Gastrocnemius medialis (tissue), 4 donors: ENCODE measurements at regions not wholly inside any gene's neighbourhood (a gene's known extent, or its start where the extent isn't known, plus 50 kb on each side); places are given as distances from the start of the nearest gene placed in this dataset.

Source experiments
- ATAC-seq, 2 donors: fragments of 150-250 bp; one replicate each; pipeline ENCODE4 v1.9.1; 2016
- DNase-seq, 2 donors: peaks; one replicate each; pipeline ENCODE4 v3.0.0-alpha.2; 2019
- H3K27ac ChIP-seq, 4 donors: fragments of 200-600 bp; sonication (generic); 1 replicate in 1 of 4; 2 replicates in 3 of 4; pipeline ENCODE4 v1.5.1; 2016 to 2018; ENCODE audit warnings: mild to moderate bottlenecking in 2 of 4, moderate library complexity in 1 of 4
- H3K27me3 ChIP-seq, 3 donors: fragments of 200-600 bp; sonication (generic) in 2 of 3; 1 replicate in 1 of 3; 2 replicates in 2 of 3; pipeline versions ENCODE4 v1.5.1 to v1.6.0; 2016 to 2019; ENCODE audit warnings: mild to moderate bottlenecking in 1 of 3, moderate library complexity in 1 of 3
- H3K36me3 ChIP-seq, 2 donors: fragments of 200-600 bp; sonication (generic) in 1 of 2; one replicate each; pipeline ENCODE4 v1.5.1; 2017 to 2018
- H3K4me1 ChIP-seq, 2 donors: fragments of 200-600 bp; sonication (generic) in 1 of 2; one replicate each; pipeline ENCODE4 v1.5.1; 2016 to 2017; ENCODE audit warnings: mild to moderate bottlenecking in 2 of 2
- H3K4me3 ChIP-seq, 4 donors: fragments of 200-600 bp; sonication (generic) in 3 of 4; 1 replicate in 1 of 4; 2 replicates in 3 of 4; pipeline ENCODE4 v1.5.1; 2016 to 2019; ENCODE audit warnings: mild to moderate bottlenecking in 2 of 4
- H3K9me3 ChIP-seq, 3 donors: fragments of 200-600 bp; sonication (generic) in 2 of 3; 1 replicate in 1 of 3; 2 replicates in 2 of 3; pipeline ENCODE4 v1.5.1; 2016 to 2019
- POLR2A ChIP-seq, 2 donors: fragments of 450-650 bp; IDR thresholded peaks; one replicate each; pipeline ENCODE4 v1.6.1; 2017; ENCODE audit warnings: antibody characterized with exemption in 2 of 2, mild to moderate bottlenecking in 2 of 2, moderate library complexity in 2 of 2
- in situ Hi-C, 4 donors: fragments of 200-750 bp; cut with MboI; loops; one replicate each; pipeline versions ENCODE4 v1.15.0 to v1.8.0; 2017; ENCODE audit warnings: low sequenced_read_pairs in 4 of 4
- intact Hi-C: fragments of 100-400 bp; cut with DNase I; formaldehyde crosslinking; loops from one replicate; pipeline ENCODE4 v1.15.1; 2023; ENCODE audit warnings: low total_unique reads
- TF ChIP-seq, protein P1 (sequence below), 5 experiments: fragments of 450-650 bp in 3 of 5; fragments of 200-600 bp in 2 of 5; sonication (generic) in 2 of 5; IDR thresholded peaks in 4 of 5; conservative IDR thresholded peaks in 1 of 5; 1 replicate in 4 of 5; 2 replicates in 1 of 5; pipeline ENCODE4 v1.5.1; 2016 to 2019; ENCODE audit warnings: antibody characterized with exemption in 5 of 5, mild to moderate bottlenecking in 3 of 5, moderate library complexity in 3 of 5

DNA sequence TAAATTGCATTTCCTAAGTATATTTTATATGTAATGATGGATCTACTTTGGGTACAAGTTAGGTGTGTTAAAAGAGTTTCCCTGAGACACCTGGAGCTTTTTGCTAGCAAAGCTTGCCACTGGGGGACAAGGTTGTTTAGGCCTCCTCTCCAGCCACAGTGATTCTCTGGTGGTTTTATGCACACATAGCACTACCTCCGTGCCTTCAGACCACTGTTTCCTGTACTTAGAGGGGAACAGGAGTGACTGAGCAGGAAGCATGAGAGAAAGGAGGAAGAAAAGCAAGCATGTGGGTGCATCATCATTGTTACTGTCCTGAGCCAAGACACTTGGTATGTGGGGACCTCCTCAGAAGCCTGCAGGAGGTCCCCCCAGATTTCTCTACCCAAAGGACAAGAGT, 272.1 kb downstream of the RASEF start:
- intact Hi-C loops: no loop called here
- no peak for DNase-seq
- ATAC-seq: no peak
- Histone ChIP-seq H3K36me3 (no peaks in the 10 kb centered on the region), H3K27ac (no peak overlapping the region), H3K27me3 (no peaks in the 10 kb centered on the region), H3K9me3 (no peaks in the 10 kb centered on the region), H3K4me1 (no peaks in the 10 kb centered on the region), H3K4me3 (no peak overlapping the region)
- in situ Hi-C loops: no loop called here
- no peak for TF ChIP-seq POLR2A (IDR thresholded peaks at IDR 0.05)
- TF ChIP-seq, protein P1, sequence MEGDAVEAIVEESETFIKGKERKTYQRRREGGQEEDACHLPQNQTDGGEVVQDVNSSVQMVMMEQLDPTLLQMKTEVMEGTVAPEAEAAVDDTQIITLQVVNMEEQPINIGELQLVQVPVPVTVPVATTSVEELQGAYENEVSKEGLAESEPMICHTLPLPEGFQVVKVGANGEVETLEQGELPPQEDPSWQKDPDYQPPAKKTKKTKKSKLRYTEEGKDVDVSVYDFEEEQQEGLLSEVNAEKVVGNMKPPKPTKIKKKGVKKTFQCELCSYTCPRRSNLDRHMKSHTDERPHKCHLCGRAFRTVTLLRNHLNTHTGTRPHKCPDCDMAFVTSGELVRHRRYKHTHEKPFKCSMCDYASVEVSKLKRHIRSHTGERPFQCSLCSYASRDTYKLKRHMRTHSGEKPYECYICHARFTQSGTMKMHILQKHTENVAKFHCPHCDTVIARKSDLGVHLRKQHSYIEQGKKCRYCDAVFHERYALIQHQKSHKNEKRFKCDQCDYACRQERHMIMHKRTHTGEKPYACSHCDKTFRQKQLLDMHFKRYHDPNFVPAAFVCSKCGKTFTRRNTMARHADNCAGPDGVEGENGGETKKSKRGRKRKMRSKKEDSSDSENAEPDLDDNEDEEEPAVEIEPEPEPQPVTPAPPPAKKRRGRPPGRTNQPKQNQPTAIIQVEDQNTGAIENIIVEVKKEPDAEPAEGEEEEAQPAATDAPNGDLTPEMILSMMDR (IDR thresholded peaks at IDR 0.05 in 4 of 5, conservative IDR thresholded peaks at IDR 0.05 in 1 of 5): no peak

DNA sequence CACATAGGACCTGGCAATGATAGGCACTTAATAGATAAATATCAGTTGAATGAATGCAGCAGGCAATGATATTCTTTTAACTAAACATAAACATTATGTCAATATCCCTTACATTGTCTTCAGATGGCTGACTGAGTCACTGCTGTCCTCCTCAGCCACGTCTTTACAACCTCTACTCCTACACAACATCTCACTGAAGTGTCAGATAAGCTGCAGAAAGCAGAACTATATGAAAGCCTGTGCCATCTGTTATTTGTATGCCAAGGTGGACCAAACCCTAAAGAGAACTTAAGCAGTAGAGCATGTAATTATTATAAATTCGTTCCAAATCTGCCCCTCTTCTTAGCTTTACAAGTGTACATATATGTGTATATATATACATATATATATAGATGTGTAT, 271.2 kb downstream of the RASEF start:
- ATAC-seq (no peak), DNase-seq (no peak)
- in situ Hi-C loops (no loop called here), intact Hi-C loops (no loop called here)
- Histone ChIP-seq H3K27me3 (no peaks in the 10 kb centered on the region), H3K27ac (no peak overlapping the region), H3K4me1 (no peaks in the 10 kb centered on the region), H3K36me3 (no peaks in the 10 kb centered on the region), H3K9me3 (no peaks in the 10 kb centered on the region), H3K4me3 (no peak overlapping the region)
- no peak for TF ChIP-seq POLR2A (IDR thresholded peaks at IDR 0.05)
- TF ChIP-seq, protein P1 (IDR thresholded peaks at IDR 0.05 in 4 of 5, conservative IDR thresholded peaks at IDR 0.05 in 1 of 5): no peak

DNA sequence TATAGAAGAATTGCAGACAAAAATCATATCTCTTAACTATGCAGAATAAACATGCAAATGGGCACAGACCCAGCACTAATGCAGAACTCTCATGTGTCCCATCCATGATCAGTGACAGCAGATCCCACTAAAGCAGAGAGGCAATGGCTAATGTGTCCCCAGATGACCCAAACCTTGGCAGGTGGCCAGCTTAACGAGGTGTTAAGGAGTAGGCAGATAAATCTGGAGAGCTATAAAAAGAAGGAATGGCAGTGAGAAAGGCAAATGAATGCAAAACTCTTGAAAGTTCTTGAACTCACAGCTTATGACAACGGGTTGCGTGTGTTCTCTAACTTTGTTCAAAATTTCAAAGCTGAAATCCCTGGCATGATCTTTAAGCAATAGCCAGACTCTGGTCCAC, 265.4 kb downstream of the RASEF start:
- intact Hi-C loops (no loop called here), in situ Hi-C loops (no loop called here)
- Histone ChIP-seq H3K4me3 (no peak overlapping the region), H3K27me3 (no peaks in the 10 kb centered on the region), H3K36me3 (no peaks in the 10 kb centered on the region), H3K9me3 (no peaks in the 10 kb centered on the region), H3K27ac (no peak overlapping the region), H3K4me1 (no peaks in the 10 kb centered on the region)
- TF ChIP-seq POLR2A (IDR thresholded peaks at IDR 0.05): no peak
- TF ChIP-seq, protein P1 (IDR thresholded peaks at IDR 0.05 in 4 of 5, conservative IDR thresholded peaks at IDR 0.05 in 1 of 5): no peak
- ATAC-seq (no peak), DNase-seq (no peak)

DNA sequence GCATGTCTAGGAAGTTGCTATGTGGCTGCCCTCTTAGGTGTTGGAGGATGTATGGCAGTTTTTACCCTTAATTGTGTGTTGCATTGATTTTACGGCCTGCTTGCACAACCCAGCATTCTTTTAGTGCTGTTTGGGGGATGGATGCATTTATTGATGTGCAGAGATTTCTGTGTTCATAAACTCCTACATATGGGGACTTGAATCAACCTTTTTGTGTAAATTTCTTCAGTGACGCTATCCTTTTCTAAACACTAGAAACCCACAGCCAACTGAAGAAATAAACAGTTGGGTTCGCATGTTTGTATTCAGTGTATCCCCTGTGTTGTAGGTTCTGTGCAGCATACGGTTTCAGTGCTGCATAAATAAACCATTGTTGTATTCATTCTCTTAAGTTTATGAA, 263.7 kb downstream of the RASEF start:
- no peaks in the 10 kb centered on the region for H3K27me3 ChIP-seq
- DNase-seq: no peak

DNA sequence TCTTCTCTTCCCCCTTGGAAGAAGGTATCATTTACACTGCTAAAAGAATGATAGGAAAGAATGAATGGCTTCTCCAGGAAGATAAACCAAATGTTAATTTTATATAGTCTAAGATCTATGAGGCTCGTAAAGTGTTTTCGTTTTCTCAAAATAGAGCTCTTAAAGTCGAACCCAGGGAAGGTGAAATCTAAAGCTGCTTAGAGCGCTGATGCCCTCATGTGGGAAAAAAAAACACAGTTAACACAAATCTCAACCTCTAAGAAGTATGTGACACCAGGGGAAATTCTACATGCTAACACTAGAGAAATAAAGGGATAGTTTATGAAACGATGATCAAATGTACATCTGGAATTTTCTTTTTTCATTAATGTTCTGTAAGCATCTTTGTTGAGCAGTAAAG, 257.9 kb downstream of the RASEF start:
- TF ChIP-seq, protein P1 (IDR thresholded peaks at IDR 0.05 in 4 of 5, conservative IDR thresholded peaks at IDR 0.05 in 1 of 5): no peak
- no peak for TF ChIP-seq POLR2A (IDR thresholded peaks at IDR 0.05)
- in situ Hi-C loops: no loop called here
- DNase-seq (no peak), ATAC-seq (no peak)
- Histone ChIP-seq H3K27me3 (no peaks in the 10 kb centered on the region), H3K27ac (no peak overlapping the region), H3K4me3 (no peak overlapping the region), H3K36me3 (no peaks in the 10 kb centered on the region), H3K4me1 (no peaks in the 10 kb centered on the region), H3K9me3 (no peaks in the 10 kb centered on the region)
- intact Hi-C loops: no loop called here

More for the DNA sequence above, 263.7 kb downstream of the RASEF start:
- Histone ChIP-seq H3K27ac (no peak overlapping the region), H3K4me1 (no peaks in the 10 kb centered on the region), H3K9me3 (no peaks in the 10 kb centered on the region), H3K4me3 (no peak overlapping the region), H3K36me3 (no peaks in the 10 kb centered on the region)
- ATAC-seq: no peak
- in situ Hi-C loops: no loop called here
- intact Hi-C loops: no loop called here
- no peak for TF ChIP-seq POLR2A (IDR thresholded peaks at IDR 0.05)
- TF ChIP-seq, protein P1 (IDR thresholded peaks at IDR 0.05 in 4 of 5, conservative IDR thresholded peaks at IDR 0.05 in 1 of 5): no peak
